ENCODE measurements at regions not wholly inside any gene's neighbourhood (a gene's known extent, or its start where the extent isn't known, plus 50 kb on each side); places are given as distances from the start of the nearest gene placed in this dataset.
A peak's percentile ranks its signal among the peaks of the same experiment; 100 is the strongest.
"Not testable (repeated sequence)": the region's sequence is repeated elsewhere in the genome, so short reads cannot be mapped to it uniquely, and the experiment has no call there.

DNA sequence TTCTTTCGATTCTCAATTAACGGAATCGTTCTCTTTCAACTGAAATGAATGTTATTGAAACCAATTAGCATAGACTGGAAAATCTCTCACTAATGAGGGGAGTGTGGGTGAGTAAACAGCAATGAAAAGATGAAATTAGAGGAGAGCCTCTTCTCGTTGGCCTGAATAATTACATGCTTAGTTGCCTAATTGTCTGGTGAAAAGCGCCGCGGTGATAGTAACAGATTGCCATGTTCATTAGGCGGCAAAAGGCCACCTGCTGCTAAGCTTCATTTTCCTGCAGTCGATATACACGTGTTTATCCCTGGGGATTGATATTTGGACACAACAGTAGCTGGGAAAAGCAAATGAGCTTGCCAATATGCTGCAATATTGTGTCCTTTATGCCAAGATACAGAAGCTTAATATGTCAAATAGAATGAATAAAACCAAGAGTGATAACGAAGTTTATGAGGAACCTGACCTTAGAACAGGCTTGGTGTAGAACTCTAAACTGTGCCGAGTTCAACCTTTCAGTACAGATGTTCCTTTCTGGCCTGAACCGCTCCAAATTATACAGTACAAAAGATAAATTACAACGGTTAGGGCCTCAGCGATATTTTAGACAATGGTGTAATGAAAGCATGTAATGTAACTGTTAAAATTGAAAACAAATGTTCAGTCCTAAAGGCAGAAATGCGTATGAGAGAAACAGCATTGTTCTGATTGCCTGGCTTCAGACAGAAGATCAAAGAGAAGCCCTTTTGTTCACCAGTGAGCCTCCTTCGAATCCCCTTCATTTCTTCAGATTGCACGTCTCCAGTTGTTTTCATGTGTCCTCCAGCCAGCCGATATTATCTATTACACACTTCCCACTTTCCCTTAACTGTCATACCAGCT, 185.2 kb downstream of the SHOX2 start:
- DNase-seq (ENCODE audit: low read depth in 2 of 2, low spot score in 1 of 2): no peak

DNA sequence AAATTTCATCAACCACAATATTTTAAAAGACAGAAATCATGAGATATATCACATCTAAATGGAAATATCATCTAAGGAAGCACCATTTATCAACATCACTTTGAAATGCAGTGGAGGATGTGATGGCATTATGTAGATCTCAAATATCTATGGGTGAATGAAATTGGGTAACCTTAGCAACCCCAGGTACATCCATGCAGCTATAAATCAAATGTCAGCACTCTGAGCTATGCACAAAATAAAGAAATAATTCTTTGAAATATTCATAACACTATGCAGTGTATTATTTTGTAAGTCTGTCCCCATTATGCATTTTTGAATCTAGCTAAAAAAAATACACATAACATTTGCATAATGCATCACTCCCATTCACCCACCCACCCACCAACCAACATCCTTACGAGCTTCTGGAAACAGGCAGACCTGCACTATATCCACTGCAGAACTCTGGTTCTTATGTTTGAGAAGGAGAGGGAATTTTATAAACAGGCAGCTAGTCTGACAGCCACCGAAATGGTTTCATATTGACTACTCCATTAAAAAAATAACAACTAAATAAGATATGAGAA, 186.8 kb downstream of the SHOX2 start:
- no peak for DNase-seq (ENCODE audit: low read depth in 2 of 2, low spot score in 1 of 2)

DNA sequence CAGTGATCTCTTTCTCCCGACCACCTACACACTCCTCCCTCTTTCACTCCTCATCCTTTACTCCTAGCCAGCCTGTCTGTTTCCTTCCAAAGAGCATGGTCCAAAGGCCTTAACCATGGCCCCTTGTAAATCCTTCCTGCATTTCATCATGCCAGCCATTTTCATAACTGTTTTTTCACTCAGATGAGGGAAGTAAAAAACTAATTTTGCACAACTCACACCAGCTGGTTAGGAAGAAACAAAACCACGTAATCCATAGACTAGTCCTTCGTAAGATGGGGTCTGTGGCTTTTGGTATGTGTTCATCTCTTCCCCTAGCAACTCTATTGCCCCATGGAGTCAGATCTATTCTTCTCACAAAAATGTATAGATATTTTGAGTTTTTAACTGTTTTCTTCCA, 187.8 kb downstream of the SHOX2 start:
- DNase-seq (ENCODE audit: low read depth in 2 of 2, low spot score in 1 of 2): no peak

DNA sequence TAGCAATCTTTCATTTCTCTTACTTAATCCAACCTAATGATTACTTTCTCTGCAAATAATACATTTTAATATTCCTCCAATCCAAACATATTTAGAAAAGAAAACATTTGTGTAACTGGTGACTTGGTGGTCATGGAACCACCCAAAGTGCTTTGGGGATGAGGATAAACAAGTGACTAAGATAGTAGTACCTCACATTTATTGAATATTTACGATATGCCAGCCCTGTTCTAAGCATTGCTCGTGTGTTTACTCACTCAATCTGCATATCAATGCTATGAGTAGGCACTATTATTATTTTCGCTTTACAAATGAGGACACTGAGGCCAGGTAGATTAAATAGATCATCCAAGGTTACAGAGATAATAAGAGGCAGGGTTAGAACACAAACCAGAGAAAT, 189.5 kb downstream of the SHOX2 start:
- no peak for DNase-seq (ENCODE audit: low read depth in 2 of 2, low spot score in 1 of 2)

DNA sequence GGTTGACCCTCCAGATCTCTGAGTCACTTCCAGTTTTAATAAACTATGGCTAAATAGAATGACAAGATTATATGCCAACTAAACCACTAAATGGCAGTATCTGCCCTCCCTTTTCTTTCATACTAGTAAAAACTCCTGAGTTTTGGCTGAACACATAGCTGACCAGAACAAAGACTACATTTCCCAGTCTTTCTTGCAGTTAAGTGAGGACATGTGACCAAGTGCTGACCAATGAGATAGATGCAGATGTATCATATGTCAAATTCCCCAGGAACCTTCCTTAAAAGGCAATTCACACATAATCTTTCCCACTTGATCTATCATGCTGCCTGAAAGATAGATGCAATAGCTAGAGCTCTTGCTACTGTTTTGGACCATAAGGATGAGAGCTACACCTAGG, 191.3 kb downstream of the SHOX2 start:
- DNase-seq (ENCODE audit: low read depth in 2 of 2, low spot score in 1 of 2): no peak

DNA sequence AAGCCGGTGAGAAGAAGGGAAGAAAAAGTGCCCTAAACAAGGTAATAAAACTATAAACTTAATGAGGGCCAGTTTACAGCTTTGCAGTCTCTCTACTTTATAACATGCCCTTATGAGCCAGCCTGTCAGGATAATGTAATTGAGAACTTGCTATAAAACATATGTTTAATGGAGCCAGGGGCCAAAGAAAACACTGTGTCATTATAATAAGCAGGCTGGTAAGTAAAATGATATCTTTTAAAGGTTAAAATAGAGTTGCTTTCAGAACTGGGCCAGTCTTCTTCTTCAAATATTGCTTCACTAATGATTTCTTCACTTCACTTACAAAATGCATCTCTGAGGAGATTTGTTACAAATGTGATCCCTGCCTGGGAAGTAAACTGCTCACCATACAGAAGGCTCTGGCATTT, 192.5 kb downstream of the SHOX2 start:
- no peak for DNase-seq (ENCODE audit: low read depth in 2 of 2, low spot score in 1 of 2)

DNA sequence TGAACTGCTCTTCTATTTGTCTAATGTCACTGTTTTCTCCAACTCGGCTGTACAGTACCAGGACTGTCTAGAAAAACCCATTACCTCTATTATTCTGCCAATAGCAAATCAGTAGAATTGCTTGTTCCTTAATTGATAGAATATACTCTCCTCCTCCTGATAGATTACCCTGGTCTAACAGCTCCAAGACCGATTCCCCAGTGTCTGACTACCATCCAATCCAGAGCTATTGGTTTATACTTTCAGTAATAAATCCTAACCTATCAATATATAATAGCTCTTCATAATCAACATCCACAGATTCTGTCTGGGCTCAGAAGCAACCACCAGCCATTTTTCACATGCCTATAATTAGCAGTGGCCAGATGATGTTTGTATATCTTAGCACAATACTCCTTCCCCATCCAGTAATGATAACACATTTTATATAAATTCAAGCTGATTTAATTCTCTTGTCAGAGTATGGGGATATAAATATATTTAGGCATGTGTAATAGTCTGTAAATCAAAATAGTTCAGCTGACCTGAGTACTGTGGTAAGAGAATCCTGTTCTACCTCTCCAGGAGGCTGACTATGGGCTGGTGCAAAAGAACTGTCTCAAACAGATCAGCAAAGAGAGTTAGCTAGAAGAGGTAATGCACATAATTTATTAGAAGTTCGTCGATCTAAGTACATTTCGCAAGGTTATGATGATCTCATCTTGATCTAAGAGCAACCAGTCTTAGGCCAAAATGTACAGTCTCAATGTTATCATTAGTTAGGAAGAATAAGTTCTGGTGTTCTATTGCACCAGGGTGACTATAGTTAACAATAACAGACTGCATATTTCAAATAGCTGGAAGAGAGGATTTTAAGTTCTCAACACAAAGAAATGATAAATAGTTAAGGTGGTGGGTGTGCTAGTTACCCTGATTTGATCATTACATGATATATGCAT, 193.4 kb downstream of the SHOX2 start:
- no peak for DNase-seq (ENCODE audit: low read depth in 2 of 2, low spot score in 1 of 2)

DNA sequence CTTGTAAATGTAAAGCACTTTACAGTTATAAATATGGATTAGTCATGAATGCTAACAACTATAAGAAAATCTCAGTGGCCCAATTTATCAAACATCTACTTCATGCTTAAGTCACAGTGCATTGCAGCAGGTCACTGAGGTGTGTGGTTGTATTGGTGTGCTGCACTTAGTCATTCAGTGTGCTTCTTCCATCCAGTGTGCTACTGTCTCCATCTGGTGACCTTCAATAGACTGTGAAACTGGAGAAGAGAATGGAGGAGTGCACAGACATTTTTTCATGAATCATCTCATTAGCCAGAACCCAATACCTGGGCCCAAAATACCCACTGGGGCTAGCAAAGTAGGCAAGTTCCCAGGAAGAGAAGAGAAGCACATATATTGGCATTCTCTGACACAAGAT, 199.6 kb downstream of the SHOX2 start:
- DNase-seq (ENCODE audit: low read depth in 2 of 2, low spot score in 1 of 2): no peak

DNA sequence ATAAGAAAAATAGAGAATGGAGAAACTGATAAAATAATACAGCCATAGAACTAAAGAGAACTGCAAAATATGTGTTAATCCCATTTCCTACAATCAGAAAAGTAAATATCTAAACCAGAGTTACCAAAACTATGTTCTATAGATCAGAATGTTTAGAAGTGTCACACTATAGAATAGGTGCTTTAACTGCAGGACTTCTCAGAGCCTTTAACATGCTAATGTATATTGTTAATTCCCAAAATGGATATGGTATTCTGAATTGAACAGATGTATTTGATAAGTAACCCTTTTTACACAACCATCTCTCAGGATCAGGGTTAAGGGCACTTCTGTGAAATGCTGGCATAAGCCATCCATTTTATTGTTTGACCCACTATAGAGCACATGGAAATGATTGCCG, 200.3 kb downstream of the SHOX2 start:
- no peak for DNase-seq (ENCODE audit: low read depth in 2 of 2, low spot score in 1 of 2)

DNA sequence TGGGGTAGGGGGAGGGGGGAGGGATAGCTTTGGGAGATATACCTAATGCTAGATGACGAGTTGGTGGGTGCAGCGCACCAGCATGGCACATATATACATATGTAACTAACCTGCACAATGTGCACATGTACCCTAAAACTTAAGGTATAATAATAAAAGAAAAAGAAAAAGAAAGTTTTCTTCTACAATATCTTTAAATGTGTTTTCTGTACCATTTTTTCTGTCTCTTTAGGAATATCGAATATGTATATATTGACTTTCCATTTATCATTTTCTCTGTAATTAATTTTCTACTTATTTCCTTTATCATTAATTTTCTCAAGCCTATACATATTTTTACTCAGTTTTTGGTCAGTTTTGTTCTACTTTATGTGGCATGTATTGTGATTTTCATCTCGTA, 203.5 kb downstream of the SHOX2 start:
- DNase-seq (ENCODE audit: low read depth in 2 of 2, low spot score in 1 of 2): not testable (repeated sequence)

DNA sequence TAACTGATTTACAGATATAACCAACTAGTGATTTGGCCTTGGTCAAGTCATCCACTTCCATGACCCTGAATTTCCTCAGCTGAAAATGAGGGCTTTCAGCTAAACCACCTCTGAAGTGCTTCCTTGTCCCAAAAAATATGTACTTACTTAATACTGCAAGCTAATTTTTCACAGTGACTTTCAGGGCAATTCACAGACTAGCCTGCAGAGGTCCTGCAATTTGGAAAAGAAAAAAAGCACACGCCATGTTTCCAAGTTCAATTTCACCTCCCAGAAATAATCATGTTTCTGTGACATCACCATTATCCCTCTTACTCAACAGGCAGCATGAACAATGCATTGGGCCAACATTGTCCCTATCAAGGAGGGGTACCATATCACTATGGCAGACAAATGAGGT, 218.2 kb downstream of the SHOX2 start:
- DNase-seq (ENCODE audit: low read depth in 2 of 2, low spot score in 1 of 2): no peak

DNA sequence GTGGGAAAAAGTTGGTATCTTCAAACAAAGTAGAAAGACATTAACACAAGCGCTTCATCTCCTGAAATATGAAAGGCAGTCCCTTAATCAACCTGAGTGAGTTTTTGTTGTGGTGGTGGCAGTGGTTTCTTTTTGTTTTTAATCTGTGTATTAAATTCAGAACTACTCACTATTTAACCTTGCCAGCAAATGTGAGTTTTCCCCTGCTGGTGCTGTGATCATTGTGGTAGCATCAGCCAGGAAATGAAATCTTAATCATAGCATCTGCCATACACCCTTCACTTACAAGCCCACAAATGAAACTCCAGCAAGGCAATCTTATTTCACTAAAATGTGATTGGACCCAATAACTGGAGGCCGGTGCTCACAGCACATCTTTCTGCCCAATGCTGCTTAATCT, 229.7 kb downstream of the SHOX2 start:
- no peak for DNase-seq (ENCODE audit: low read depth in 2 of 2, low spot score in 1 of 2)

DNA sequence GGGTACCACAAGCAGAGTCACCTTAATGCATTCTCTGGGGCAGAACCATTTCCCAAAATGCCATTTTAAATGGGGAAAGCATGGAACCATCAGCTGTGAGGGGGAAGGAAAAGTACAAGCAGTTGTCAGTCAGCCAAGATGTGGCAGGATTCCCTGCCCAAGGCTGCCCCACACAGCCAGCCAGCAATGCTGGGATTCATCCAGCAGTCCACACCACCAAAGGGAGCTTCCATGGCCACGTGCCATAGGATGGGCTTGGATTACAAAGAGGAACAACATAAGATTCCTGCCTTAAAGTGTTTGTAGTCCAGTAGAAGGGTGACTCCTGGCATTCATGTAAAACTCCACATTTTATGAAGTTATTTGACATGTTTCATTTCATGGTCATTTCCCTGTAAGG, 233.3 kb downstream of the SHOX2 start:
- DNase-seq (ENCODE audit: low read depth in 2 of 2, low spot score in 1 of 2): no peak

DNA sequence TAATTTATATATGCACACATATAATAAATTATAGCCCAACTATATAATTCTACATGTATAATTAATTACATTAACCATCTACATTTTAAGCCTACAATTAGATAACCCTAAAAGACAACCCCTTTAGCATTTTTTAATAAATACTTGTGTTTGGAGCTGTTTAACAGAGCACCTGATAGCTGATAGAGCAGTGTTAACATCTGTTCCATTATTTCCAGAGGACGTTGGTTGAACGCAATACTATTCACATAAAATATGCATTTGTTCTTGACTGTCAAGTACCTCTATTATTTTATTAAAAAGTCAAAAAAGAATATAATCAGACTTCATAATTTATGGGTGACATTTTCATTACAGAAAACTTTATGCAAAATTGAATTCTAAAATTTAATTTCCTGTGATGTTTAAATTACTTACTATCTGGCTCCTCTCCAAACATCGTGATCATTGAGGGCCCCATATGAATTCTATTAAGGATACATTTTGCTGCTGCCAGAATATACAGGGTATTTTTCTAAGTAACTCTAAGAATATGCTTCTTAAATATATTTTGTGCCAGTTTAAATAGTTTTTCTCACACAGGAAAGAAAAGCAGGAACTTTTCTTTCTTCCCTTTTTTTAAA, 234.3 kb downstream of the SHOX2 start:
- no peak for DNase-seq (ENCODE audit: low read depth in 2 of 2, low spot score in 1 of 2)

DNA sequence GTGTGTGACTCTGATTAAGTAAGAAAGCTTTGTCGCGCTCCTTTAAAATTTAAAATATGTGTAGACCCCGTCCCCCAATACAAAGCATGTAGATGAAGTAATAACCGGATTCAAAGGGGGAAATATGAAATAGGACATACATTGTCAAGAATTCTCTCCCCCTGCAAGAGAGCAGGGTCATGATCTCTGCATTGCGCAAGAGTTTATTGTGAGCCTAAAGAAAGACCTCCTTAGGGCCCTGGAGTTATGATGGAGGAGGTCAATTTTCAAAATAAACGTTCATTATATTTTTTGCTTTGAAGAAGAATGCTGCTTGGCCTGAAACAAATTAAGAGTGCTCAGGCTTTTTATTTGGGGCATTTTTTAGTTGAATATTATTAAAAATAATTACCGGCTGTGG, 235.0 kb downstream of the SHOX2 start:
- DNase-seq (ENCODE audit: low read depth in 2 of 2, low spot score in 1 of 2): no peak

DNA sequence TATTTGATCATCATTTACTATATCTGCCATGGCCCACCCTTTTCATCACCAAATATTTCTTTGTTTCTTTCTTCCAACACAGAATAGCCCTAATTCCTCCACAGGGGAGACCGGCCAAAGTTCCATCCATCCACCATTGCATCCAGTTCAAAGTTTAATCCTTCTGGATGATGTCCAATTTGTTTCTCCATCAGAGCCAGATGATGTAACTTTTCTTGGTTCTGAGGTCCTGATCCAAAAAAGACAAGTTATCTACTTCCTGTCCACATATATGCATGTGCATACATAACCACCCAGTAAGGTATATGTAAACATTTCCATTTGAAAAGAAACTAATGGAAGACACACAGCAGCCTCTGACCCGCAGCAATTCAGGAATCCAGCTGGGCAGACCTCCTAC, 237.3 kb downstream of the SHOX2 start:
- no peak for DNase-seq (ENCODE audit: low read depth in 2 of 2, low spot score in 1 of 2)

DNA sequence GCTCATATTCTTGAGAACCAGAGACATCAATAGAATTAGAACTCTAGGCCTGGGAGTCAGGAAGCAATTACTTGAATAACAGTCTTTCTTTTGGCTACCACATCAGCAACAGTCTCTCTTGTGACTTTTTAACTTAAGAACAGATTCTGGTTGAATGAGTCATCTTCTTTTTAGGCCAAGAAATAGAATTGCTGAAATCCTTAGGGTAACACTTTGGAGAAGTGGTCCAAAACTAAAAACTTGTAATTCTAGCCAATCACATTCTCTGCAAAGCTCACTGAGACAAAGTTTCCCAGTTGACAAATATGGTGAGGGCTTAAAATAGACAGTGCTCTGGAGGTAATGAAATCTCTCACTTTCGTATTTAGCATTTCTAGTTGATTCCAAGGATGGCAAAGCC, 238.0 kb downstream of the SHOX2 start:
- no peak for DNase-seq (ENCODE audit: low read depth in 2 of 2, low spot score in 1 of 2)

DNA sequence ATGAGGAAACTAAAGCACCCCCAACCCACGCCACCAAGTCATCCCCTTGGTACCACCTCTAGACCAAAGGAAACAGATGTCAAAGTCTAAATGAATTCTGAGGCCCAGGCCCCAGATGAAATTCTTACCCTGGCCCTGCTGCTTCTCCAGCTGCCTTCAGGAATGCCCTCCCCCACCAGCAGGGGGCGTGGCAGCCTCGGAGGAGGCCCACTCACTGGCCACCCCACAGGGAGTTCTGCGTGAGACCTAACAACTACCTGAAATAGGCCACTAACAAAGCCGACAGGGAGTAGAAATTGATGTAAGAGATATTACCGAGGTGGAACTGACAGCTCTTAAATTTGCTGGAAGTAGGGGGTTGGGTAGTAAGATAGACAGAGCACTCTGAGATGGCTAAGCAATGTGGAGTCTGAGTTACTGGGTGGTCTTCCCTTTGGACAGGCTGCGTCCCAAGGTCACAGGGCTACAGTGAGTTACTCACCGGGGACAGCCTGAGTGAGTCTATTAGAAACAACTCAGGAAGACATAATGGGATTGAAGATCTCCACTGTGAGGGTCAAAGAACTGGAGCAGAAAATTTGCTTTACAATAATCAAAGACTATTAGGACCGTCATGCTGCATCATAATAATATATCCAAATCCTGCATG, 240.7 kb downstream of the SHOX2 start:
- DNase-seq (ENCODE audit: low read depth in 2 of 2, low spot score in 1 of 2): peak in 1 of 2 donors; percentile 3

DNA sequence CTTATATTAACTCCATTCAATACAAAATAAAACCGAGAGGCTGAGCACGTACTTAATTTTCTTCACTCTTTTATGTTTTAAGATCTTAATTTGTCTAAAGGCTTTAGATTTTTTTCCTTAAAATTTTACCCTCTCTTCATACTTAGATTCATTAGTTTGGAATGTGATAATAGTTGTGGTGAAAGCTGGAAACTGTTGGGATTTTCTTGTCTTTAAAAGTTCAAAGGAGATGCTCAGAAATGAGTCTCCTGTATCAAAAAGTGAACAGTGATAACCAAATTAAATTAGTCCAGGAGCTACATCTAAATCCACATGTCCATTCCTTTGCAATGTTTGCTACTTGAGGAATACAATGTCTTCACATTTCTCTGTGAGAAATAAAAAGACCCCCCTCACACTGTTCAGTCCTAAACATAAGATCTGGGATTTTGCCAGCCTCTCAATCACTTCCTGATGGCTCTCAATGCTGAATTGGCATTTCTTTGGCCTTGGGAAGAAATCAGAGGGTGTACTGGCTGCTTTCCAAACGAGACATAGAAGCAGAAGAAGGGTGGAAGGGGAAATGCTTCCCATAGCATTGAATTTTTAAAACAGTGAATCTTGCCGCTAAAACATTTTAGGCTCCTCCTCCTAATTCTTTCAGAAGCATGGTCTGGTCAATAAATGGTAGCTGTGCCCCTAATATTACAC, 245.0 kb downstream of the SHOX2 start:
- no peak for DNase-seq (ENCODE audit: low read depth in 2 of 2, low spot score in 1 of 2)

DNA sequence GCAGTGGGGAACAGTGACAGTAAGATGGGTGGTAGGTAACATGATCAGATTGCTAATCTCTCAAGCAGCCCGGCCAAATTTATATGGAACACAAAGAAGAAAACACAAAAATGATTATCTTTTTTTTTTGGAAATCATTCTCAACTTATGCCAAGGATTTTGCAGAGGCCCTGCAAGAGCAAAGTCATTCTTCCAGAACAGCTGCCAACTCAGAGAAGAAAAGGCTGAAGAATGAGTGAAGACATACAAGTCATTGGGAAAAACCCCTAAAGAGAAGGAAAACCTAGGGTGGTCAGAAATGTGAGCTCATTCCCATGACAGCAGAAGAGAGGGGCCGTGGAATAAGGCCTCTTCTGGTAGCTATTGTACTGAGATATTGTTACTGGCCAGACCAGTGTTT, 246.7 kb downstream of the SHOX2 start:
- DNase-seq (ENCODE audit: low read depth in 2 of 2, low spot score in 1 of 2): no peak

Measured in stimulated activated CD8-positive, alpha-beta memory T cell treated with anti-CD3 and anti-CD28 coated beads, Interleukin-4, amount 100 ng/mL, for 4 hours (primary cell).